IMR-90 (cell line): ENCODE measurements at regions not wholly inside any gene's neighbourhood (a gene's known extent, or its start where the extent isn't known, plus 50 kb on each side); places are given as distances from the start of the nearest gene placed in this dataset.

ENCODE experiments used
- ATAC-seq: fragments of 200-7000 bp; cut with Tn5 transposase; 2 replicates; pipeline ENCODE4 v1.9.1; 2020; ENCODE audit warnings: low read depth, mild to moderate bottlenecking, moderate library complexity
- BruUV-seq: library from RNA; stranded (reverse); fragments of 400-500 nt; replicated peaks from 2 replicates; lab custom pipeline; 2021; lab: Mats Ljungman, UMichigan
- CTCF ChIA-PET: fragments of 300-600 bp; formaldehyde crosslinking; extraction: SDS; loops from one replicate; lab custom pipeline; 2021; ENCODE audit warnings: antibody characterized with exemption; lab: Yijun Ruan, JAX
- POLR2A ChIA-PET: fragments of 300-600 bp; sonication (Branson Sonifier 250); formaldehyde crosslinking; loops from one replicate; lab custom pipeline; 2022; ENCODE audit warnings: antibody characterized with exemption; ENCODE audit not compliant: unreplicated experiment; lab: Charles Lee
- DNase-seq: peaks from one replicate; pipeline ENCODE4 v3.0.0; 2013
- H2AFZ ChIP-seq: replicated peaks from 2 replicates; pipeline ENCODE3; 2013; ENCODE audit warnings: low read length, mild to moderate bottlenecking; ENCODE audit not compliant: poor library complexity
- H2AK5ac ChIP-seq: 2 replicates; pipeline ENCODE4 v1.6.1; 2013; ENCODE audit warnings: low read depth, low read length, inconsistent platforms
- H2AK9ac ChIP-seq: replicated peaks from 2 replicates; pipeline ENCODE3; 2013; ENCODE audit warnings: mild to moderate bottlenecking, low read depth, low read length, moderate library complexity; ENCODE audit not compliant: poor library complexity
- H2BK120ac ChIP-seq: 2 replicates; pipeline ENCODE4 v1.6.1; 2013; ENCODE audit warnings: low read depth, low read length, inconsistent platforms
- H2BK15ac ChIP-seq: 3 replicates; pipeline ENCODE4 v1.6.1; 2013; ENCODE audit warnings: low read depth, low read length, inconsistent platforms
- H2BK20ac ChIP-seq: 2 replicates; pipeline ENCODE4 v1.6.1; 2013; ENCODE audit warnings: low read depth, mild to moderate bottlenecking, inconsistent platforms, low read length, moderate library complexity
- H2BK5ac ChIP-seq: 2 replicates; pipeline ENCODE4 v1.6.1; 2013; ENCODE audit warnings: mild to moderate bottlenecking, low read depth, low read length, inconsistent platforms; ENCODE audit not compliant: poor library complexity, severe bottlenecking
- H3K14ac ChIP-seq: replicated peaks from 2 replicates; pipeline ENCODE4 v1.6.1; 2013; ENCODE audit warnings: low read depth, low read length, inconsistent platforms
- H3K18ac ChIP-seq: 2 replicates; pipeline ENCODE4 v1.6.1; 2013; ENCODE audit warnings: low read depth, low read length, control low read depth
- H3K23ac ChIP-seq: 2 replicates; pipeline ENCODE4 v1.6.1; 2013; ENCODE audit warnings: low read depth, low read length, inconsistent platforms
- H3K27ac ChIP-seq: 2 replicates; pipeline ENCODE4 v1.5.1; 2013; ENCODE audit warnings: mild to moderate bottlenecking, control low read depth, low read length; ENCODE audit not compliant: insufficient read depth
- H3K27me3 ChIP-seq: 2 replicates; pipeline ENCODE4 v1.6.1; 2013; ENCODE audit warnings: low read length; ENCODE audit not compliant: control insufficient read depth, insufficient read depth
- H3K36me3 ChIP-seq: 2 replicates; pipeline ENCODE4 v1.6.1; 2013; ENCODE audit warnings: low read length, mixed read lengths; ENCODE audit not compliant: control insufficient read depth, insufficient read depth
- H3K4ac ChIP-seq: 2 replicates; pipeline ENCODE4 v1.6.1; 2013; ENCODE audit warnings: low read depth, low read length, inconsistent platforms
- H3K4me1 ChIP-seq: 2 replicates; pipeline ENCODE4 v1.6.1; 2013; ENCODE audit warnings: low read length, mixed read lengths; ENCODE audit not compliant: control insufficient read depth, insufficient read depth
- H3K4me2 ChIP-seq: 2 replicates; pipeline ENCODE4 v1.6.1; 2013; ENCODE audit warnings: low read depth, mild to moderate bottlenecking, control low read depth, low read length, moderate library complexity
- H3K4me3 ChIP-seq: 2 replicates; pipeline ENCODE4 v1.5.1; 2013; ENCODE audit warnings: low read depth, mild to moderate bottlenecking, control low read depth, low read length, moderate library complexity; ENCODE audit not compliant: insufficient read depth
- H3K56ac ChIP-seq: 2 replicates; pipeline ENCODE4 v1.6.1; 2013; ENCODE audit warnings: low read length, inconsistent platforms; ENCODE audit not compliant: insufficient read depth; ENCODE audit errors: extremely low read depth
- H3K79me1 ChIP-seq, 2 experiments: 2 replicates each; pipeline ENCODE4 v1.6.1; 2013; ENCODE audit warnings: low read length in 2 of 2, inconsistent platforms in 1 of 2, low read depth in 1 of 2
- H3K9ac ChIP-seq: 2 replicates; pipeline ENCODE4 v1.6.1; 2013; ENCODE audit warnings: low read depth, low read length, control low read depth
- H3K9me1 ChIP-seq: 2 replicates; pipeline ENCODE4 v1.6.1; 2013; ENCODE audit warnings: low read length, inconsistent platforms; ENCODE audit not compliant: insufficient read depth
- H3K9me3 ChIP-seq: 2 replicates; pipeline ENCODE4 v1.6.1; 2013; ENCODE audit warnings: low read length; ENCODE audit not compliant: control insufficient read depth, insufficient read depth
- H4K20me1 ChIP-seq: 2 replicates; pipeline ENCODE4 v1.6.1; 2013; ENCODE audit warnings: low read length, inconsistent platforms; ENCODE audit not compliant: insufficient read depth
- H4K5ac ChIP-seq: 2 replicates; pipeline ENCODE4 v1.6.1; 2013; ENCODE audit warnings: mild to moderate bottlenecking, low read depth, low read length, control low read depth
- H4K8ac ChIP-seq, 2 experiments: 2 replicates each; pipeline ENCODE4 v1.6.1; 2013; ENCODE audit warnings: low read depth in 2 of 2, low read length in 2 of 2, control low read depth in 1 of 2, inconsistent platforms in 1 of 2
- H4K91ac ChIP-seq: 2 replicates; pipeline ENCODE4 v1.6.1; 2013; ENCODE audit warnings: low read depth, low read length, inconsistent platforms; ENCODE audit not compliant: insufficient read depth
- CEBPB ChIP-seq: IDR thresholded peaks from 2 replicates; pipeline ENCODE4 v1.6.1; 2012; ENCODE audit warnings: low read depth, low read length, improper control_type of control experiment
- FOS ChIP-seq: fragments of 150-350 bp; IDR thresholded peaks from 2 replicates; pipeline ENCODE4 v1.6.1; 2016; ENCODE audit warnings: low read depth, low read length
- MAFK ChIP-seq: IDR thresholded peaks from 2 replicates; pipeline ENCODE4 v1.6.1; 2012; ENCODE audit warnings: low read depth, low read length, improper control_type of control experiment
- MAZ ChIP-seq: IDR thresholded peaks from 2 replicates; pipeline ENCODE4 v1.6.1; 2012; ENCODE audit warnings: low read depth, mild to moderate bottlenecking, low read length, improper control_type of control experiment, moderate library complexity, borderline replicate concordance
- MXI1 ChIP-seq: IDR thresholded peaks from 2 replicates; pipeline ENCODE4 v1.6.1; 2012; ENCODE audit warnings: low read depth, mild to moderate bottlenecking, low read length, moderate library complexity, borderline replicate concordance
- NFE2L2 ChIP-seq: fragments of 150-350 bp; IDR thresholded peaks from 2 replicates; pipeline ENCODE4 v1.6.1; 2016; ENCODE audit warnings: low read depth, mild to moderate bottlenecking, low read length
- POLR2A ChIP-seq: IDR thresholded peaks from 2 replicates; pipeline ENCODE4 v1.6.1; 2012; ENCODE audit warnings: mild to moderate bottlenecking, low read depth, low read length
- RAD21 ChIP-seq: IDR thresholded peaks from 2 replicates; pipeline ENCODE4 v1.6.1; 2012; ENCODE audit warnings: low read length, improper control_type of control experiment
- RCOR1 ChIP-seq: IDR thresholded peaks from 2 replicates; pipeline ENCODE4 v1.6.1; 2012; ENCODE audit warnings: mild to moderate bottlenecking, low read length, improper control_type of control experiment; ENCODE audit not compliant: insufficient replicate concordance
- RFX5 ChIP-seq: IDR thresholded peaks from 2 replicates; pipeline ENCODE4 v1.8.0; 2012; ENCODE audit warnings: low read depth, mild to moderate bottlenecking, low read length, moderate library complexity
- WGBS, 2 experiments: methylation state at CpG; one replicate each; pipeline versions ENCODE4 v1.1.5 to v1.1.7; 2013; ENCODE audit warnings: missing lambda C conversion rate in 2 of 2; ENCODE audit not compliant: insufficient read length in 1 of 2; ENCODE audit errors: extremely low coverage in 2 of 2; 5-methylcytosine and 5-hydroxymethylcytosine counted together
- dilution Hi-C: fragments of 300-500 bp; cut with HindIII; formaldehyde crosslinking; loops from one replicate; pipeline ENCODE4 v1.14.3; 2018; ENCODE audit warnings: low sequenced_read_pairs; ENCODE audit not compliant: unreplicated experiment
- in situ Hi-C: fragments of 300-500 bp; cut with MboI; formaldehyde crosslinking; loops from 3 replicates; pipeline ENCODE4 v1.14.3; 2019; ENCODE audit warnings: low sequenced_read_pairs, inconsistent platforms, mixed read lengths
- intact Hi-C: fragments of 100-400 bp; cut with micrococcal nuclease; formaldehyde crosslinking; loops from 2 replicates; pipeline ENCODE4 v1.10.0; 2022

DNA sequence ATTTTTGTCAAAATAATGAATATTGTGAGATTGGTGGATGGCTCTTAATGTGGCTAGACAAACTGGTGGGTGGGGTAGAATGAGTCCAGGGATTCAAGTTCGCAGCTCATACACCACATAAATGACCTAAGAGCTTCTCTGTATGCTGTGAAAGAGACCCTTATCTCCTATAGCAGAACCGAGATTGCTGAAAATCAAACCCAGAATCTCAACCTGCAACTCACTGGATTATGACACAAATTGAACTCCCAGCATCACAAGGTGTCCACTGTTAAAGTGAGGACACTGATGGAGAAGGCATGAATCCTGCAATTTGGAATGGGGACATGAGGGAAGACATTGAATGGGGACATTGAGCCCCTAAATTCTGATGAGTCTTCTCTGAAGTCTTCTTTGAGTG, 51.3 kb upstream of the CNKSR3 start:
- Histone ChIP-seq H2AFZ (no peak overlapping the region), H3K79me1 (no peaks in the 10 kb centered on the region), H3K9ac (no peak overlapping the region), H2BK15ac (no peak overlapping the region), H3K27me3 (no peaks in the 10 kb centered on the region; the same call in 1 of the 2 replicates), H3K4me3 (no peak overlapping the region), H3K56ac (no peak overlapping the region), H4K20me1 (no peaks in the 10 kb centered on the region), H3K4me1 (no peaks in the 10 kb centered on the region), H3K18ac (no peak overlapping the region), H2BK20ac (no peak overlapping the region), H4K91ac (no peak overlapping the region), H3K23ac (no peak overlapping the region), H4K5ac (no peak overlapping the region), H3K9me1 (0 out of 2 replicates have a peak, but pooled peaks cover 5% of the 10 kb centered on the region), H3K27ac (no peak overlapping the region), H2BK5ac (no peak overlapping the region), H2AK5ac (no peak overlapping the region), H3K4ac (no peak overlapping the region), H2BK120ac (no peak overlapping the region), H3K9me3 (no peaks in the 10 kb centered on the region), H3K4me2 (no peak overlapping the region), H3K36me3 (no peaks in the 10 kb centered on the region), H3K14ac (no peak overlapping the region), H2AK9ac (no peak overlapping the region), H4K8ac (no peak overlapping the region)
- TF ChIP-seq CEBPB (no peak), RAD21 (no peak), MAZ (no peak), POLR2A (no peak), FOS (no peak), RFX5 (no peak), MXI1 (no peak), NFE2L2 (no peak), RCOR1 (no peak), MAFK (no peak)
- POLR2A ChIA-PET, result no interaction called here
- no TSS peak for BruUV-seq
- ATAC-seq (no peak), DNase-seq (no peak)
- CTCF ChIA-PET, result no interaction called here
- dilution Hi-C loops (no loop called here), intact Hi-C loops (no loop called here), in situ Hi-C loops (no loop called here)
- WGBS, 2 experiments, result no CpG with 5 or more reads among the region's 2 CpGs
